ENCODE measurements at regions not wholly inside any gene's neighbourhood (a gene's known extent, or its start where the extent isn't known, plus 50 kb on each side); places are given as distances from the start of the nearest gene placed in this dataset.

- H3K4me2 ChIP-seq, result no peak overlapping the region
- H3K27me3 ChIP-seq (ENCODE audit: insufficient read depth), result no peaks in the 10 kb centered on the region
- no peak overlapping the region for H3K27ac ChIP-seq (ENCODE audit: low read depth in 2 of 2, low read length in 1 of 2)
- no peak overlapping the region for H3K4me3 ChIP-seq (ENCODE audit: low read depth in 2 of 2, low read length in 1 of 2)
- no peak overlapping the region for H3K9ac ChIP-seq
- no peaks in the 10 kb centered on the region for H4K20me1 ChIP-seq (ENCODE audit: insufficient read depth)
- H3K36me3 ChIP-seq (replicated peaks in 1 of 2; ENCODE audit: control insufficient read depth in 1 of 2, insufficient read depth in 2 of 2, low read length in 1 of 2), result no peaks in the 10 kb centered on the region
- H3F3A ChIP-seq (replicated peaks; ENCODE audit: insufficient read depth), result no peaks in the 10 kb centered on the region
- no peak for DNase-seq
- no peaks in the 10 kb centered on the region for H3K79me2 ChIP-seq (ENCODE audit: insufficient read depth)
- H2AFZ ChIP-seq (ENCODE audit: low read depth), result no peak overlapping the region
- ChIA-PET POLR2A (no interaction called here), CTCF (interaction anchor here (1.1 to 1.5 kb wide), 2 partner anchors 15 to 1337 kb away, joined by 3 to 4 read pairs; no protein-coding TSS in a partner anchor)
- no peak for TF ChIP-seq CTCF (IDR thresholded peaks at IDR 0.05)
- TF ChIP-seq TAF1 (IDR thresholded peaks at IDR 0.05; ENCODE audit: borderline replicate concordance, low read depth, low read length), result no peak
- TF ChIP-seq EP300 (IDR thresholded peaks at IDR 0.05; ENCODE audit: borderline replicate concordance in 1 of 2, low read depth in 1 of 2, low read length in 1 of 2), result no peak
- no peak for TF ChIP-seq RAD21 (IDR thresholded peaks at IDR 0.05; ENCODE audit: low read length)
- no peak for TF ChIP-seq SMC3 (IDR thresholded peaks at IDR 0.05; ENCODE audit: low read depth, low read length)
- no peak for TF ChIP-seq ELF1 (IDR thresholded peaks at IDR 0.05)
- TF ChIP-seq JUND (IDR thresholded peaks at IDR 0.05), result no peak
- TF ChIP-seq USF2 (IDR thresholded peaks at IDR 0.05; ENCODE audit: borderline replicate concordance, low read depth, low read length), result no peak
- no peak for TF ChIP-seq RCOR1 (IDR thresholded peaks at IDR 0.05; ENCODE audit: low read length)
- TF ChIP-seq MAX (IDR thresholded peaks at IDR 0.05; ENCODE audit: low read depth), result no peak
- no peak for TF ChIP-seq RFX5 (IDR thresholded peaks at IDR 0.05; ENCODE audit: low read length)
- TF ChIP-seq CHD2 (IDR thresholded peaks at IDR 0.05; ENCODE audit: low read length, partially characterized antibody), result no peak
- TF ChIP-seq GABPA (IDR thresholded peaks at IDR 0.05; ENCODE audit: low read depth), result no peak
- TF ChIP-seq IRF3 (IDR thresholded peaks at IDR 0.05; ENCODE audit: low read depth, low read length), result no peak
- no peak for TF ChIP-seq USF1 (IDR thresholded peaks at IDR 0.05; ENCODE audit: borderline replicate concordance, low read depth)
- TF ChIP-seq POLR2AphosphoS5 (IDR thresholded peaks at IDR 0.05; ENCODE audit: low read depth, low read length), result no peak
- no peak for TF ChIP-seq EZH2phosphoT487 (IDR thresholded peaks at IDR 0.05; ENCODE audit: borderline replicate concordance, low read depth)
- TF ChIP-seq SIN3A (IDR thresholded peaks at IDR 0.05; ENCODE audit: borderline replicate concordance, low read depth, low read length), result no peak
- no peak for TF ChIP-seq FOXJ3 (CRISPR knock-in tag; IDR thresholded peaks at IDR 0.05)
- no peaks in the 10 kb centered on the region for H3K4me1 ChIP-seq (ENCODE audit: control insufficient read depth in 1 of 2, insufficient read depth in 2 of 2, low read depth in 1 of 2, low read length in 1 of 2)
- no peaks in the 10 kb centered on the region for H3K9me2 ChIP-seq
- no peaks in the 10 kb centered on the region for H3K9me3 ChIP-seq
- 36% methylated on average over 2 of the region's 2 CpGs for WGBS (ENCODE audit: low lambda C conversion rate)
Measured at GRCh38 chr18:42258301-42258965, 303.4 kb downstream of the PIK3C3 start.
